HEK293T (cell line): ENCODE measurements at regions not wholly inside any gene's neighbourhood (a gene's known extent, or its start where the extent isn't known, plus 50 kb on each side); places are given as distances from the start of the nearest gene placed in this dataset.

Source experiments
- CTCF ChIA-PET: fragments of 350-600 bp; formaldehyde crosslinking; extraction: SDS; loops from one replicate; lab custom pipeline; 2021; ENCODE audit warnings: antibody characterized with exemption, inconsistent platforms; lab: Yijun Ruan, JAX
- POLR2A ChIA-PET: fragments of 350-600 bp; formaldehyde crosslinking; extraction: SDS; loops from one replicate; lab custom pipeline; 2020; ENCODE audit warnings: antibody characterized with exemption, inconsistent platforms; lab: Yijun Ruan, JAX
- DNase-seq: peaks from one replicate; pipeline ENCODE4 v3.0.0; 2012; ENCODE audit warnings: mixed read lengths; ENCODE audit errors: extremely low spot score
- ARNT ChIP-seq: fragments of 450-650 bp; IDR thresholded peaks from 2 replicates; pipeline ENCODE4 v1.6.1; 2017; ENCODE audit warnings: mild to moderate bottlenecking
- BHLHE40 ChIP-seq: fragments of 450-650 bp; IDR thresholded peaks from 2 replicates; pipeline ENCODE4 v1.6.1; 2016; ENCODE audit warnings: mild to moderate bottlenecking, moderate library complexity, borderline replicate concordance
- CTBP1 ChIP-seq: fragments of 450-650 bp; IDR thresholded peaks from 2 replicates; pipeline ENCODE4 v1.6.1; 2016; ENCODE audit warnings: borderline replicate concordance
- ELF4 ChIP-seq: fragments of 450-650 bp; IDR thresholded peaks from 2 replicates; pipeline ENCODE4 v1.6.1; 2017; ENCODE audit warnings: antibody characterized with exemption
- FOXA1 ChIP-seq: fragments of 450-650 bp; IDR thresholded peaks from 2 replicates; pipeline ENCODE4 v1.6.1; 2016; ENCODE audit warnings: mild to moderate bottlenecking
- FOXK2 ChIP-seq: fragments of 450-650 bp; IDR thresholded peaks from 2 replicates; pipeline ENCODE4 v1.6.1; 2016; ENCODE audit warnings: mild to moderate bottlenecking
- FOXM1 ChIP-seq: fragments of 450-650 bp; IDR thresholded peaks from 2 replicates; pipeline ENCODE4 v1.6.1; 2017; ENCODE audit warnings: mild to moderate bottlenecking, borderline replicate concordance
- HDGF ChIP-seq: fragments of 450-650 bp; IDR thresholded peaks from 2 replicates; pipeline ENCODE4 v1.6.1; 2017; ENCODE audit warnings: antibody characterized with exemption, borderline replicate concordance
- L3MBTL2 ChIP-seq: fragments of 450-650 bp; conservative IDR thresholded peaks from 2 replicates; pipeline ENCODE4 v1.6.1; 2016; ENCODE audit warnings: mild to moderate bottlenecking
- LEF1 ChIP-seq: fragments of 450-650 bp; IDR thresholded peaks from 2 replicates; pipeline ENCODE4 v1.6.1; 2017; ENCODE audit warnings: mild to moderate bottlenecking, borderline replicate concordance
- NFRKB ChIP-seq: fragments of 450-650 bp; IDR thresholded peaks from 2 replicates; pipeline ENCODE4 v1.6.1; 2016; ENCODE audit warnings: mild to moderate bottlenecking, moderate library complexity
- SP1 ChIP-seq: fragments of 450-650 bp; IDR thresholded peaks from 2 replicates; pipeline ENCODE4 v1.6.1; 2017
- SUZ12 ChIP-seq: fragments of 450-650 bp; IDR thresholded peaks from 2 replicates; pipeline ENCODE4 v1.6.1; 2016; ENCODE audit warnings: mild to moderate bottlenecking
- TARDBP ChIP-seq: fragments of 450-650 bp; IDR thresholded peaks from 2 replicates; pipeline ENCODE4 v1.6.1; 2016
- ZNF384 ChIP-seq: fragments of 450-650 bp; IDR thresholded peaks from 2 replicates; pipeline ENCODE4 v1.6.1; 2016
- TF ChIP-seq, protein P1 (sequence below): fragments of 450-650 bp; IDR thresholded peaks from 2 replicates; pipeline ENCODE4 v1.6.1; 2016

DNA sequence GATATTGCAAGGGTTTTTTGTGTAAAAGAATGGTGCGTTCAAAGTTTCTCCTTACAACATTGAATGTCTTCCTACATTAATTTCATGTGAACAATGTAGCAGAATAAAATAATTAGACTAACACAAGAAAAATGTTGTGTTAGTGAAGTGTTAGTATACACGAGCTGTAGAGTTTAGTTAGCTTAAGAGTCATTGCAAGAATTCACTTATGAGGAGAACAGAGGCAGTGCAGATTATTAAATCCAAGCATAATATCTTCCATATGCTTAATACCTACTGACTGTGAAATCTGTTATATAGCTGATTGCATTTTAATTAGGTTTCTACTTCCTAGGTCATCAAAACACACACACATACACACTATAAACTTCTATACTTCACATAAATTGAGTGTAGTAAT lies 959.0 kb downstream of the FAT4 start:
- ChIA-PET POLR2A (no interaction called here), CTCF (no interaction called here)
- TF ChIP-seq LEF1 (no peak), ZNF384 (no peak), NFRKB (no peak), ELF4 (no peak)

DNA sequence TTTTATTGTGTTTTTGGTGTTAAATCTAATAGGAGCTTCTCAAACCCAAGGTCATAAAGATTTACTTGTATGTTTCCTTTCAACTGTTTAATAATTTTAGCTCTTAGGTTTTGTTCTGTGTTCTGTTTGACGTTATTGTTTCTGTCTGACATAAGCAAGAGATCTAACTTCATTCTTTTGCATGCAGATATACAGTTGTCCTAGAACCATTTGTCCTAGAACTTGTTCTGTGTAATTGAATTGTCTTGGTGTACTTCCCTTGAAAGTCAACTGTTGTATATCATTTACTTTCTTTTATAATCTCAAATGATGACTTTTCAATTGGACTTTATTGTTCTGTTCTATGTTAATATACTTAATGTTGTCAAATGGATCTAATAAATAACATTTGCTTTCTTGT lies 977.1 kb downstream of the FAT4 start:
- no peak for TF ChIP-seq CTBP1
- no peak for TF ChIP-seq NFRKB
- TF ChIP-seq BHLHE40, result no peak
- TF ChIP-seq, protein P1, sequence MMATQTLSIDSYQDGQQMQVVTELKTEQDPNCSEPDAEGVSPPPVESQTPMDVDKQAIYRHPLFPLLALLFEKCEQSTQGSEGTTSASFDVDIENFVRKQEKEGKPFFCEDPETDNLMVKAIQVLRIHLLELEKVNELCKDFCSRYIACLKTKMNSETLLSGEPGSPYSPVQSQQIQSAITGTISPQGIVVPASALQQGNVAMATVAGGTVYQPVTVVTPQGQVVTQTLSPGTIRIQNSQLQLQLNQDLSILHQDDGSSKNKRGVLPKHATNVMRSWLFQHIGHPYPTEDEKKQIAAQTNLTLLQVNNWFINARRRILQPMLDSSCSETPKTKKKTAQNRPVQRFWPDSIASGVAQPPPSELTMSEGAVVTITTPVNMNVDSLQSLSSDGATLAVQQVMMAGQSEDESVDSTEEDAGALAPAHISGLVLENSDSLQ, result no peak
- TF ChIP-seq FOXA1, result no peak
- TF ChIP-seq ELF4, result no peak
- TF ChIP-seq HDGF, result no peak
- TF ChIP-seq SP1, result no peak
- no peak for TF ChIP-seq L3MBTL2
- TF ChIP-seq SUZ12, result no peak
- TF ChIP-seq FOXM1, result no peak
- TF ChIP-seq LEF1, result no peak
- TF ChIP-seq ARNT, result no peak
- TF ChIP-seq FOXK2, result no peak
- no peak for TF ChIP-seq ZNF384
- no peak for TF ChIP-seq TARDBP
- POLR2A ChIA-PET, result no interaction called here
- CTCF ChIA-PET, result no interaction called here
- no peak for DNase-seq

More for the DNA sequence above, 959.0 kb downstream of the FAT4 start:
- no peak for DNase-seq

DNA sequence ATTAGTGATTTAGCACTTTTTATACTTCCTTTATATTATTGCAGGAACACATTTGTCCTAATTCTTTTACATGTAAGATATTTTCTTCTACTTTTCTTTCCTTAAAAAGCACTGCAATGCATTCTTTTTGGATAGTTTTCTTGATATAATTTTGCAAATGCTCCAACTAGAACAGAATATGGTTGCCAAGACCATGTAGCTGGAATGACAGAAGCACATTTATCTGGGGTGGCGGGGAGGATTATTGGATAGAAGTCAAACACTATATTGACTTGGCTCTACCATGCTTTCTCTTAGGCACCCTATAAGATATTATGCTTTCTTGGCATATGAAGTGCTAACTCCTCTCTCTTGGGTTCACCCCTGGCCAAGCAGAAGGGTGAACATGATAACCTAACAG lies 983.5 kb downstream of the FAT4 start:
- ChIA-PET CTCF (no interaction called here), POLR2A (no interaction called here)
- no peak for DNase-seq
- TF ChIP-seq FOXA1, result no peak
- TF ChIP-seq, protein P1, result no peak
- TF ChIP-seq TARDBP, result no peak
- TF ChIP-seq SP1, result no peak
- TF ChIP-seq ZNF384, result no peak
- no peak for TF ChIP-seq FOXM1
- no peak for TF ChIP-seq ELF4
- no peak for TF ChIP-seq NFRKB
- no peak for TF ChIP-seq CTBP1

DNA sequence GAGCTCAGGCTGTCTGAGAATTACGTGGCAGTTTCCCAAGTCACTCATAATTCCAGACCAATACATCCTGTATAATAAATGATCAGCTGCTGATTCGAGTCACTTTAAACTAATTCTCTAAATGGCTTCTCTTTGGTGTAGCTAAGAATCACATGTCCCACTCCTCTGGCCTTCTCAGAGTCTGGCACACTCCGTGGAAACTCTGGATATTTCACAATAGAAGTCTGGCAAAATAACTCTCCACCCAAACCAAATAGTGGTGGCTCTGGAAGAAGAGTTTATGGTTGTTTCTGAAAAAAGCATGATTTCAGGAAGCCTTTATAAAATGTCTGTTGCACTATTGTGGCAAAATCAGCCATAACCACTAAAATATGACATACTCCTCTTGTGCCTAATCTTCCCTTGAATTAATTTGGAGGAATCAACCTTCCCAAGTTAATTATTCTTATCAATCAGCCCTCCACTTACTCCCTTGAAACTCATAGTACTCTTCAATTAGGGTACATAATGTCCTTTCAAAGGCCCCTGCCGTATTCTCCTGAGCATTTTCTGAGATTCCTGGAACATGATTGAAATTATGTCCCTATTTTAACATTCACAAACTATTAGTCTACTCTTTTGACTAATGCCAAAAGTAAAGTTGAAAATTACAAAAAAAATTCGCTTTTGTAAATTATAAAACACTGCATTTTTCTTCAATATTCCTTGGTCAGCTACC lies 991.6 kb downstream of the FAT4 start:
- ChIA-PET POLR2A (no interaction called here), CTCF (no interaction called here)
- TF ChIP-seq SUZ12 (no peak), TARDBP (no peak), ELF4 (no peak), LEF1 (no peak), FOXA1 (no peak), L3MBTL2 (no peak), HDGF (no peak), BHLHE40 (no peak), CTBP1 (no peak), FOXM1 (no peak), ARNT (no peak), FOXK2 (no peak), SP1 (no peak), NFRKB (no peak), ZNF384 (no peak)
- TF ChIP-seq, protein P1, result no peak
- no peak for DNase-seq

DNA sequence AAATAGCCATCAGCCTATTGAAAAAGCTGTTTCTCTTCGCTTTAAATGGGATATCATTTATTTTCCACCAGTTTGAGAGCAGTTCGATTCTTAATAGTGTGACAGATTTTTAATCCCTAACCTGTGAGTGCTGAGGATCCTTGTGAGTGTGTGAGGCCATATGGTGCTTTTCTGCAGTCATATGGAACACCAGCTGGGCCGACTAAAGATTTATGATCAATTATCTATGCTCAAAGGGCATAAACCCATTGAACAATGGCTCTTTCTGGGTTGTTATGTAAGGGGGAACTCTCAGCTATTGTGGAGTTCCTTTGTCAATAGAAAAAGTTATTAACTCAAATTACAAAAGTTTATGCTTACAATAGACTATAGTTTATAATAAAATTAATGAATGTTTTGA lies 1003.6 kb downstream of the FAT4 start:
- DNase-seq, result no peak
- CTCF ChIA-PET, result interaction anchor here (0.6 kb wide), 1 partner anchor 68 kb away, joined by 3 read pairs; no protein-coding TSS in a partner anchor
- POLR2A ChIA-PET, result no interaction called here
- TF ChIP-seq L3MBTL2 (no peak), FOXA1 (no peak), FOXK2 (no peak), SP1 (no peak), ELF4 (no peak), CTBP1 (no peak), LEF1 (no peak), TARDBP (no peak), ZNF384 (no peak), ARNT (no peak), HDGF (no peak), SUZ12 (no peak), BHLHE40 (no peak), FOXM1 (no peak), NFRKB (no peak)
- TF ChIP-seq, protein P1, result no peak

DNA sequence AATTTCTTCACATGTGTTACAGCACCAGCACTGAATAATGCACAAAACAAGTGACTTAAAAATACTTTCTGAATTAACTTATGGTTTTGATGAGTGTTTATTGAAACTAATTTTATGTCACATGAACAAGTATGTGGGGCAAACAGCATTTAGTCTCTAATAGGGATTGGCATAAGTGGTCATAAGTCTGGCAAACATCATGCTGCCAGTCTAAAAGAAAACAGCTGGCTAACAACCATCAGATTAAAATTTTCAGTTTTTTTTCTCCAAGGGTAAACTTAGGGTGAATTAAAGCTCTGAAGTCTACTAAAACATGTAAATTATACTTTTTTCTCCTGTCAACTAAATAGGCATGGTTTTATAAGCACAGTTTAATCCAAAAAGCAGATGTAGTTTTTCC lies 1014.2 kb downstream of the FAT4 start:
- ChIA-PET CTCF (no interaction called here), POLR2A (no interaction called here)
- TF ChIP-seq LEF1 (no peak), FOXM1 (no peak), TARDBP (no peak), FOXK2 (no peak), ZNF384 (no peak), NFRKB (no peak), ARNT (no peak)
- DNase-seq, result no peak
